Astrocyte of the cerebellum (primary cell): ENCODE measurements at regions not wholly inside any gene's neighbourhood (a gene's known extent, or its start where the extent isn't known, plus 50 kb on each side); places are given as distances from the start of the nearest gene placed in this dataset.
"Not testable (repeated sequence)": the region's sequence is repeated elsewhere in the genome, so short reads cannot be mapped to it uniquely, and the experiment has no call there.

Source experiments
- DNase-seq: peaks from one replicate; pipeline ENCODE4 v3.0.0-alpha.2; 2011; ENCODE audit warnings: low read depth
- H3K4me3 ChIP-seq: 2 replicates; pipeline ENCODE4 v1.5.1; 2011; ENCODE audit warnings: mild to moderate bottlenecking, low read depth, low read length, moderate library complexity
- in situ Hi-C: cut with HindIII; loops from 2 replicates; pipeline ENCODE4 v1.10.0; 2017; ENCODE audit warnings: low sequenced_read_pairs
- TF ChIP-seq, protein P1 (sequence below): IDR thresholded peaks from 2 replicates; pipeline ENCODE4 v1.5.1; 2012; ENCODE audit warnings: low read length, low read depth, moderate library complexity, mild to moderate bottlenecking; ENCODE audit errors: missing control alignments

DNA sequence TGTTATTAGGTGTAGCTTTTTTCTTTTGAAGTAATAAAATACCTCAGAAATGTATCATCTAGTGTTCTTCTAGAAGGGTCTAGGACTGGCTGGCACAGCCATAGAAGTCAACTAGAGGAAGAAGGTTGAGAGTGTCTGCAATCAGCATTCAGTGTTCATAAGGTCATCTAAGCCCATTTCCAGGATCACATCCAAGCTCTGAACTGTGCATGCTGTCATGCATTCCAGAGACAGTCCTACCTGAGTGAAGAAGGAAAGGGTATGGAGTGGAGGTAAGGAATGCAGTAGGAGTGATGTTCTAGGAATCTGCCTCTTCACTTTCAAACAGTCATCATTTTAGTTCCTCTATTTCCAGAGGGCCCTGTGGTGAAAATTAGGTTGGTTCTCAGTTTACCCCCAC is 789.7 kb downstream of the GATA3 start:
- no peak overlapping the region for H3K4me3 ChIP-seq
- DNase-seq: no peak
- in situ Hi-C loops: no loop called here
- TF ChIP-seq, protein P1, sequence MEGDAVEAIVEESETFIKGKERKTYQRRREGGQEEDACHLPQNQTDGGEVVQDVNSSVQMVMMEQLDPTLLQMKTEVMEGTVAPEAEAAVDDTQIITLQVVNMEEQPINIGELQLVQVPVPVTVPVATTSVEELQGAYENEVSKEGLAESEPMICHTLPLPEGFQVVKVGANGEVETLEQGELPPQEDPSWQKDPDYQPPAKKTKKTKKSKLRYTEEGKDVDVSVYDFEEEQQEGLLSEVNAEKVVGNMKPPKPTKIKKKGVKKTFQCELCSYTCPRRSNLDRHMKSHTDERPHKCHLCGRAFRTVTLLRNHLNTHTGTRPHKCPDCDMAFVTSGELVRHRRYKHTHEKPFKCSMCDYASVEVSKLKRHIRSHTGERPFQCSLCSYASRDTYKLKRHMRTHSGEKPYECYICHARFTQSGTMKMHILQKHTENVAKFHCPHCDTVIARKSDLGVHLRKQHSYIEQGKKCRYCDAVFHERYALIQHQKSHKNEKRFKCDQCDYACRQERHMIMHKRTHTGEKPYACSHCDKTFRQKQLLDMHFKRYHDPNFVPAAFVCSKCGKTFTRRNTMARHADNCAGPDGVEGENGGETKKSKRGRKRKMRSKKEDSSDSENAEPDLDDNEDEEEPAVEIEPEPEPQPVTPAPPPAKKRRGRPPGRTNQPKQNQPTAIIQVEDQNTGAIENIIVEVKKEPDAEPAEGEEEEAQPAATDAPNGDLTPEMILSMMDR: no peak

DNA sequence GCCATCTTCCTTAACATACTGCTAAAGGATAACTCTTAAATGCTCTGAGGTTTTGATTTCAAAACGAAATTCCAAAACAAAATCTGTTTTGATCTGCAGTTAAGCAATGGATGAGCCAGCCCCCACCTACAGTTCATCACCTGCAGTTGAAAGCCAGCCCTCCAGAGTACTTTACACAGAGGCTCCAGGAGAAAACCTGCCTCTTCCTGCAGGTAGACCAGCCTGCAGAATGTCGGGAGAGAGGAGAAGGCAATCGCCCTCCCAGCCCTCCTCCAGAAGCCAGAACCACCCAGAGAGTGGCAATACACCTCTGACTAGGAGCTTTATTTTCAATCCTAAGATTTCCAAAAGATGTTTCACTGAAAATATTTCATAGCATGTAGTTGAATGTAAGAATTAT is 798.1 kb downstream of the GATA3 start:
- TF ChIP-seq, protein P1: no peak
- no peak for DNase-seq
- H3K4me3 ChIP-seq: no peak overlapping the region
- in situ Hi-C loops: no loop called here

DNA sequence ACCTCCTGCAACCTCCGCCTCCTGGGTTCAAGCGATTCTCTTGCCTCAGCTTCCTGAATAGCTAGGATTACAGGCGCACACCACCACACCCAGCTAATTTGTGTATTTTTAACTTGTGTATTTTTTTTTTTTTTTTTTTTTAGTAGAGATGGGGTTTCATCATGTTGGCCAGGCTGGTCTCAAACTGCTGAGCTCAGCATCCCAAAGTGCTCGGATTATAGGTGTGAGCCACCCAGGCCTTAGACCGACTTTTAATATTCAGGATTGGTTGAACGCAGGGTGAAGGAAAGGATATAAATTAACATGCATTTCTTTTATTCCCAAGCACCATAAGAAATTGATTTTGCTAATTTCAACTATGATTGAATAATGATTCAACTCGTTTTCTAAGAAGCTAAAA is 798.6 kb downstream of the GATA3 start:
- TF ChIP-seq, protein P1: no peak
- no peak overlapping the region for H3K4me3 ChIP-seq
- no peak for DNase-seq
- in situ Hi-C loops: no loop called here

DNA sequence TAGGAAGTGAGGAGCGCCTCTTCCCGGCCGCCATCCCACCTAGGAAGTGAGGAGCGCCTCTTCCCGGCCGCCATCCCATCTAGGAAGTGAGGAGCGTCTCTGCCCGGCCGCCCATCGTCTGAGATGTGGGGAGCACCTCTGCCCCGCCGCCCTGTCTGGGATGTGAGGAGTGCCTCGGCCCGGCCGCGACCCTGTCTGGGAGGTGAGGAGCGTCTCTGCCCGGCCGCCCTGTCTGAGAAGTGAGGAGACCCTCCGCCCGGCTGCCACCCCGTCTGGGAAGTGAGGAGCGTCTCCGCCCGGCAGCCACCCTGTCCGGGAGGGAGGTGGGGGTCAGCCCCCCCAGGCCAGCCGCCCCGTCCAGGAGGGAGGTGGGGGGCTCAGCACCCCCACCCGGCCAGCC is 814.4 kb downstream of the GATA3 start:
- in situ Hi-C loops, H3K4me3 ChIP-seq, DNase-seq: not testable (repeated sequence)

DNA sequence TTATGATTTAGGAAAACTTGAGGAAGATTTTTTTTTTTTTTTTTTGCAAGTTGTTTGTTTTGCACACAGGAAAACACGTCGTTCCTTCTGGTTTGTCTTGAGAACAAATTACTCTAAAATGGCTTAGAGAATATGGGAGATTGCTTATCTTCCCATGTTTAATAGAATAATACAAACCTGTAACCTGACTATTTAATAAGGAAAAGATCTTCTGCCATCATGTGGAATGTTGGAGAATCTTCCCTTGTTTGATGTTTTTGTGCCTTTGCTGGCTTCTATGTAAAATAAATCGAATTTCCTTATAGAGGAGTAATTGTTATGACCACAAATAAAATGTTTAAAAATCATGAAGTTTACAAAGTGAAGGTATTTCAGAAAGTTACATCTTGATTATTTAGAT is 818.8 kb downstream of the GATA3 start:
- no peak overlapping the region for H3K4me3 ChIP-seq
- TF ChIP-seq, protein P1: no peak
- no peak for DNase-seq
- in situ Hi-C loops: no loop called here

DNA sequence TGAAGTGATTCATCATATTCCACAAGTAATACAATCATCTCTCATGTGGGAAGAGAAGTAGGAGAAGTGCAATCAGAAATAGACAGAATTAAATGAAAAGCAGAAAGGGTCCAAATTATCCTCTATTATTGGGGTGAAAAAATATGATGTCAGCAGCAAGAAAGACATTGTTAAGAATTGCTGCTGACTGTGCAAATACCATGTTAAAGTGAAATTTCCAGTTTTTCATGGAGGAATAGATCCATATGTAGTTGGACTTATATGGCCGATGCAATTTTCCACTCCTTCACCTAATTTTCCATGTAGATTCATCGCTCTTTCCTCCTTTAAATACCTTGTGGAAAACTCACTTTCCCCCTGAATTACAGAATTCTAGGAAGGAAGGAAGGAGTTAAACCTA is 819.8 kb downstream of the GATA3 start:
- no peak for DNase-seq
- TF ChIP-seq, protein P1: no peak
- no peak overlapping the region for H3K4me3 ChIP-seq
- in situ Hi-C loops: no loop called here

DNA sequence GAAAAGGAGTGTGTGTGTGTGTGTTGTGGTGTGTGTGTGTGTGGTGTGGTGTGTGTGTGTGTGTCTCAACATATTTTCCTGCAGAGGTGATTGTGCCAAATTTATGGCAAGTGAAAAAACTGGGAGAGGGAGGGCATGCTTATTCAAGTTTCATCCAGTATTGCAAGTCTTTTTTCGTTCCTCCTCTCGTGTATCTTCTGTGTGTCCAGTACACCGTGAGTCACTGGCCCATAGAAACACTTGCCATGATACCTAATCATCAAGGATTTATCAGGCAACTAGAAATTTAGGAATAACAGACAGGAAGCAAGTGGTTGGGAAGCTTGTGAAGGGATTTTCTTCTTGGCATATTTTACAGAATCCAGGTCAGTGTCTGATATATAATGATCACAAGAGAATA is 820.5 kb downstream of the GATA3 start:
- in situ Hi-C loops: loop anchor here (5.0 kb wide), 1 partner anchor 83 kb away; no protein-coding TSS in a partner anchor
- TF ChIP-seq, protein P1: no peak
- no peak overlapping the region for H3K4me3 ChIP-seq
- no peak for DNase-seq
